NCI-H1105 (cell line): ENCODE measurements at regions not wholly inside any gene's neighbourhood (a gene's known extent, or its start where the extent isn't known, plus 50 kb on each side); places are given as distances from the start of the nearest gene placed in this dataset.
"Not testable (repeated sequence)": the region's sequence is repeated elsewhere in the genome, so short reads cannot be mapped to it uniquely, and the experiment has no call there.

Source experiments
- DNase-seq: peaks from one replicate; lab custom pipeline; 2025; lab: John Stamatoyannopoulos, UW

DNA sequence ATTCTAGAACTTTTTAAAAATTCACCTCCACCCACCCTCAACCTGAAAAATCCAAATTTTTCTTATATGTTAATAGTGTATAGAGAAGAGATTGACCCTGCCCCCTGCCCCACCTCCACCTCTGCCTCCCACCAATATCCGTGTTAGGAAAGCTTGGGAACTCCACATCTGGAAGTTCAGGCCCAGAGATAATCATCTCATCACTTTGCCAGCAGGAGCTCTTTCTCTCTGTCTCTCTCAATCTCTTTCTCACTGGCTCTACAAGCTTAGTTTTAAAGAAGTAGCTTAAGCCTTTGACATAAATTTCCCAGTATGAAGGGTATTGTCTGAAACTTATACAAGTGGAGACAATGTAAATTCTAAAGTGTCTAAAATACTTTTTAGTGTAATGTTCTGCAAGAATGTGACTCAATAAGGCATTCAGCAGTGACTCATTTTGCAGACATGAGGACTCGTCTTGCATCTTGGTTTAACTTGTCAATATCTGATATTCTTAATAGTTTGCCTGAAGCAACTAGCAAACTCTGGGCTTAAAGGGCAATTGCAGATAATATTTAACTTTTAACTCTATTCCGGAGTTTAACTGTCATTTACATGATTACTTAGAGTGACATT, 299.8 kb upstream of the EPHA3 start:
- DNase-seq, result no peak

DNA sequence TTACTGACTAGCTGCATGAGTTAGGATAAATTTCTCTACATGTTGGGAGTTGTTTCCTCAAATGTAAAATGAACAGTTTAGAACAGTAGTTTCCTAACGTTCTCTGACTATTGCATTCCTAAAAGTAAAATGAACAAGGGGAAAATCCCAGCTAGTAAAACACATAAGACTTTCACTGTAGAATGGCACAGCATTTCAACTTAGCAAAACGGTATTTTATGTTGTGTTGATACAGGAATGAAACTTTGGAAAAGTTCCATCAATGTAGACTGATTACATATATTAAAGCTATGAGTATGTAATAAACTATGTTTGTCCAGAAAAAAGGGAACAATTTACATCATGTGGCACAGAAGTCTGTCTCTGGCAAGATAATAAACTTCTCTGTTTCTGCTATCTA, 297.4 kb upstream of the EPHA3 start:
- no peak for DNase-seq

DNA sequence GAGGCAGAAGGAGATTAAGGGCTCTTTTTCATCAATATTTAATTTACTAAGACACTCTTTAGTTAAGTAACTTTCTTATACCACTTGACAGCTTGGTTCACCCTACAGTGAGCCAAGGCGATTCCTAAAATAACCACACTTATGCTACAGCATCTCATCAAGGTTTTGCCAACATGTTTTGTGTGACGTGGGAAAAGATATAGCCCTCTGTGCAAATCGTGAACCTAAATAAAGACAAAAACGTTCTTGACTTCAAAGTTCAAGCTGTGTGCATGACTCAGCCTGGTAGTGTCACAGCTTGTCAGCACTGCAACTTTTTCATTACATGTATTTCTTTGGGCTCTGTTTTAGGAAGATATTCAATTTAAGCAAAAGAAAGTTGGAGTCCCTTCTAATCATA, 297.0 kb upstream of the EPHA3 start:
- DNase-seq, result no peak

DNA sequence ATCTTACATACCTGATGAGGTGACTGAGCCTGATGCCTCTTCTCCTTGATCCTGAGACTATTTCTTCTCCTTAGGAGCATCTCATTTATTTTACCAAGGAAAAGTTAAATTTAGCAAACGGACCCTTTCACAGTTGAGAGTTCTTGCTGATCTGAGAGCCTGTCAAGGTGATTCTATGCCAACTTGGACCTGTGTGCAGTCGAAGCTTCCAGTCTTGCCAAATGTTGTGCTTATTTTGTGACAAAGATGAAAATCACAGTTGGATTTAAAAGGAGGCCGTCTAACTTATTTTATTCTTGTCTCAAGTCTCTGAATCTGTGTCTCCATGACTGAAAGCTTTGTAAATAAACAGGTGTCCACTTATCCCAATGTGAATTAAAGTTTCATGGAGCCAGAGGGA, 296.3 kb upstream of the EPHA3 start:
- DNase-seq, result no peak

DNA sequence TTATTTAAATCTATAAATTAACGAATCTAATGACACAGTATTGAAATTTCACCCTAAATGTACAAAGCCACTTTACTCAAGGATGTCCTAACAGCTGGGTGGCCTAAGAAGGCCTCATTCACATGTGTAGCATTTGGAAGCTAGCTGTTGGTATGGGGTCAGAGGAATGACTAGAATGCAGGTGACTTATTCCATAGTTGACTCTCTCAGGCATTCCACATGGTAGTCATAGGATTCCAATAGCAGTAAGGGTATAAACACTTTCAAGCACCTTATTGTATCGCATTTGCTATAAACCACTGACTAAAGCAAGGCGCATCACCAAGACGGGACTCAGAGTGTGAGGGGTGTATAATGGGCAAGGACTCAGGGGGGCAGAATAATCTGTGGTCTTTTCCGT, 294.8 kb upstream of the EPHA3 start:
- DNase-seq, result no peak

DNA sequence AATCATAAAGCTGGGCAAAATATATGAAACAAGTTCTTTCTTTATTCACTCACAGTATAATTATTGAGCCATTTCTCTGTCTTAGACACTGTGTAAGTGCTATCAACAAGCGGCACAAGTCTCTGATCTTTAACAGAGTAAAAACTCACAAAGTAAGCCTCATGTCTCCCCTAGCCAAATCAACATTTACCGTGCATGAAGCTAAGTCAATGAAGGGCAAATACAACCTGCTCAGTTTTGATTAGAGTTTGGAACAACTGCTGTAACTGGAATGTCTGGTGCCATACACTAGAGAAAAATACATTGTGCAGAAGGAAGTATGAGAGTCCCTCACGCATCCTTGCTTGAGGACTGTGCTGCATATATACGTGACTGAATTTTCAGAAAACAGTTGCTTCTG, 291.0 kb upstream of the EPHA3 start:
- DNase-seq, result no peak

DNA sequence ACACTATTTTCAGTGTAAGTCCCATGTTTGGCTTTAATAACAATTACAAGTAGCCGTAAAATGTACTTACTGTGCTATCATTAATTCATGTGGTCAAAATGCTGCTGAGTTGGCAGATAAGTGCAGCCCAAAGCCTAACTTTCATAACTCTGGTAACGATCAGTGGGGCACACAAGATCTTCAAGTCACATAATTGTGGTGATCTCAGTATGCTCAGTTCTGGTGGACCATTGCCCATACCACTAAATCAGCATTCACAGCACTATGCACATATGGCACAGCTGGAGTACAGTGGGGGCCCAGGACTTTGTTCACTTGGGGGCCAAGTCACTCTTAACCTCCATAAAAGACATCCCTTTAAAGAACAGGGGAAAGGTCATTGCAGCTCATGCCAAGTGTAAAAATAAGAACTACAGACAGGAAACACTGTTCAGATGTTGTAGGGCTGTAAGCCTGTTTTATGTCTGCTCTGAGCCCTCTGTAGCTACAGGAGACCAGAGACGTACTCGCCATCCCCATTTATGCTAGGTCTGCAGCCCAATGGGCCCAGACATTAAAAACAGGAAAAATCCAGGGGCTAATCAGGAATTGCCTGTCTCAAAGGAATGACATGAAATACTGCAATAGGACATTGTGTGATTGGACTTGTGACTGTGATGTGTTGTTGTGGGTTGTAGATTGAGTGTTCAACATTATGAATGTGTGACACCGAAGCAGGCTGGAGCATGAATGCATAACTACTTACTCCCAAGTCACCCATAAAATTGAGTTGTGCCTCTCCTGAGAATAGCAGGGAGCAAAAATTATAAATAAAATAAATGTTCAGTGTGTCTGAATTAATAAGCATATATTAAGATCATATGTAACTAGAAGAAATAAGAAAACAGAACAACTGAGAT, 282.5 kb upstream of the EPHA3 start:
- DNase-seq, result no peak

DNA sequence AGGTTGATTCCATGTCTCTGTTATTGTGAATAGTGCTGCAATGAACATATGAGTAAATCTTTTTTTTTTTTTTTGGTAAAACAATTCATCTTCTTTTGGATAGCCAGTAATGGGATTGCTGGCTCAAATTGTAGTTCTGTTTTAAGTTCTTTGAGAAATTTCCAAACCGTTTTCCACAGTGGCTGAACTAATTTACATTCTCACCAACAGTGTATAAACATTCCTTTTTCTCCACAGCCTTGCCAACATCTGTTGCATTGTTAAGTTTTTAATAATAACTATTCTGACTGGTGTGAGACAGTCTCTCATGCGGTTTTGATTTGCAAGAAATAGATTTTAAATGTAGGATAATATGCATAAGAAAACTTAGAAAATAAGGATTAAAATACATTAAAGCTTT, 279.0 kb upstream of the EPHA3 start:
- DNase-seq, result no peak

DNA sequence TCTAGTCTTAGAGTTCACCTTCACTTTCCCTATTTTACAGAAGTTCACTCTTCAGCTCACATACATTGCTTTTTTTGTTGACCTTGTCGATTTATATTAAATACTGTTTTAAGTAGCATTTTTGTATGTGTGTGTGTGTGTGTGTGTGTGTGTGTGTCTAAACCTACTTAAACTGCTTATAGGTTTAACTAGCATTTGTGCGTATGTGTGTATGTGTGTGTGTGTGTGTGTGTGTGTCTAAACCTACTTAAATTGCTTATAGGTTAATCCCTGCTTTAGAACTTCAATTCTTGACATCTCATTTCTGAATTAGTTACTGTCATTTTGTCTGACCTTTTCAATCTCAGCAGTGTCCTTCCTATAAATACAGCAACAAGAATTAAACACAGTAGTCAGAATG, 254.8 kb upstream of the EPHA3 start:
- DNase-seq, result no peak

DNA sequence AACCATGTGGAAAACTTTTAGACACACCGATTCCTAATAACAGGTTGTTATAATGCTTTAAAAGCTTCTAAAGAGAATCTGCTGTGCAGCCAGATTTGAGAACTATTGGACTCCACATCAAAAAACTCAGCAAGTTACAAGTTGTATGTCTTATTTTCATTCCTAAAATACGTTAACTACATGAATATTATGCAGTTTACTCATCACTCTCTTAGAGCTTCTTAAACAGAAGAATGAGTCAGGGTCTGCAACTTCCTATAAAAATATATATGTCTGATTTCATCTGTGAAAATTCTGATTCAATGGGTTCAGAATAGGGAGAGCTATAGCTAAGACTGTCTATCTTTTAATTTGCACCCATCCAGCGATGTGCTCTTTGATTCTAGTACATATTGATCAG, 244.2 kb upstream of the EPHA3 start:
- DNase-seq, result no peak

DNA sequence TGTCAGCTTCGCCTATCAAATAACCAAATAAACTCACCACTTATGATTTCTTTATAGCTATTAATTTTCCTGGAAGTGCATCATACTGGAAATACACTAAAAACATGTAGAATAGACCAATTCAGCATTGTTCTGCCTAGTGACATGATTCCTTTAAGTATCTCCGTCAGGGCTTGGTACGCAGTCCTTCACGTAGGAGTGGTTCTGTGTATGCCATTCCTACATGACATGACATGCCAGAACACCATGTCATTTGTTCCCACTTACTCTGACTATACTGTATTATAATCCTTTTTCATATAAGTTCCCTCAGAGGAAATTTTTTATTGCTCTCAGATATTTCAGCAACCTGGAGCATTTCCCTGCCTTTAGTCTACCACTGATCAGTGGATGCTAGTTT, 230.7 kb upstream of the EPHA3 start:
- DNase-seq, result no peak

DNA sequence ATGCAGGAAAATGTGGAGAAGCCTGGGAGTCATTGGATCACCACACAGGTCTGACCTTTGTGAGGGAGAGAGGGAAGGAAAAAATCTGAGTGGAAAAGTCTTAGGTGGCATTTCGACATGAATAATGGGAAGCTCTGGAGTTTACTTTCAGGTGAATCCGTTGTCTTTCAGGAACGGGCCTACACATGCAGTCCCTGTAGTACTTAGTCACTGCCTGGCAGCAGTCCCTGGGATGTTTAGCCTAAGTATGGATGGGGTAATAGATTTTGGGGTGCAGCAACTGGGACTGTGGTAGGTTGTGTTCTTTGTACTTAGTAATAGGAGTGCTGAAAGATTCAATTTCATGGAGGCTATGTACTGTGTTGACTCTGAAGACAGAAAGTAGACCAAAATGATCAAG, 227.5 kb upstream of the EPHA3 start:
- no peak for DNase-seq

DNA sequence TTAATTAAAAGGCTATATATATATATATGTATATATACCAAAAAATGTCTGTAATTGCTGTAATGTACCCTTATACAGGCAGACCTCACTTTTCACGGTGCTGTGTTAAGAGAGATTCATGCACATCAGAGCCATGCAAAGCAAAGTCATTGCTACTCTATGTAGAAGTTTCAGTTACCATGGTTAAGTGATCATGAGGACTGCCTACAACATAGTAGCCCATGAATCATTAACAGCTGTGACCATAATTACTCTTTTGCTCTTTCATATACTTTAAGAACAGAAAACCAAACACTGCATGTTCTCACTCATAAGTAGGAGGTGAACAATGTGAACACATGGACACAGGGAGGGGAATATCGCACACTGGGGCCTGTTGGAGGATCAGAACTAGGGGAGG, 225.3 kb upstream of the EPHA3 start:
- DNase-seq, result no peak

DNA sequence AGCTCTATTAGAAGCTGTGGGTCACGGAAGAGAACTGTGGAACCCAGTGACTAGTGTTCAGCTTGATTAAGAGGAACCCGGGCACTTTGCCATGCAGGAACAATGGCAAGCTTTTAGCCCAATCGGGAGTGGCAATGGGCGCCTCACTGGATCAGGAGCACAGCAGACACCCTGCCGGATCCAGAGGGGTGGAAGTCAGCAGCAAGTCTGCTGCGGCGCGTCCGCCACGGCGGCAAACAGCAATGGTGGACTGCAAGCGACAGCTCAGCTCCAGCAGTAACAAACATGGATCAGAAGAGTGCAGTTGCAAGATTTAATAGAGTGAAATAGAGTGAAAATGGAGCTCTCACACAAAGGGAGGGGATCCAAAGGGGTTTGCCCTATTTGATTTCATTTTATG, 220.8 kb upstream of the EPHA3 start:
- DNase-seq, result not testable (repeated sequence)

DNA sequence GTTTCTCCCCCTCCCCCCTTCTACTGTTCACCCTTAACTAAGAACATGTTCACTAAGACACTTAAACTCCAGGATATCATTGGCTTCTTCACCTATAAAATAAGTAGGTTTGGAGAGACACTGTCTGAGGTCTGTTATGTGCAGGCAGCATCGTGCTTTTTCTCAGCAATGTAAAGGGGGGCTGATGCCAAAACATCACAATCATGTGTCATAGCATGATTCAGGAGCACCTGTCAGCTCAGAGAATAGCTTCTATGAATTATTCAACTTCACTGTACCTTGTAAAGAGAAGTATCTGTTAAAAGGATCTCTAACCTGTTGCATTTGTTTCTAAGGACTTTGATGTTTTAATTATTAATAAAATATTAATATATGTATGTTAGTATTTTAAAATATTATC, 211.4 kb upstream of the EPHA3 start:
- DNase-seq, result no peak

DNA sequence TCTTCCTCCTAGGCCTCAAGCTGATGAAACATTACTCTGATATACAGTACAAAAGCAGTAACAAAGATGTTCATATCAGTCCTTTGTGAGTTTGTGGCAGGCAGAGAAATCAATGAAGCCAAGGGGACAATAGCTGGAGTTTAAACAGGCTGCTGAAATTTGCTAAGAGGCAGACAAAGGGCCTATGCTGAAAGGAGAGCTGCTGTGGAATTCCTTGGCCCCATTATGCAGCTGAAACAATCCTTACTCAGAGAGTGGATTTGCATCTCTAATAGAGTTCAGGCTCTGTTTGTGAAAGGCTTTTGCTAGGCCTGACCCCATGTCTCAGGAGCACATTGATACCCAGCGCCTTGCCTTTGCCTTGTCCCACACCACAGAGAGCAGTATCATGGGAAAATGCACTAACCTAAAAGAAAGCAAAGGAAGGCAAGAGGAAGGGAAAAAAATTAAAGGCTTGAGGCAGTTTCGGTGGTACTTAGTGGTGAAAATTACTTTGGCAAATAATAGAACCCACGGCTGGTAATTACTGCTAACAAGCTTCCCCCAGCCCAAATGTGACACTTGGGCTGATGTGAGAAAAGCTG, 195.0 kb upstream of the EPHA3 start:
- DNase-seq, result no peak

DNA sequence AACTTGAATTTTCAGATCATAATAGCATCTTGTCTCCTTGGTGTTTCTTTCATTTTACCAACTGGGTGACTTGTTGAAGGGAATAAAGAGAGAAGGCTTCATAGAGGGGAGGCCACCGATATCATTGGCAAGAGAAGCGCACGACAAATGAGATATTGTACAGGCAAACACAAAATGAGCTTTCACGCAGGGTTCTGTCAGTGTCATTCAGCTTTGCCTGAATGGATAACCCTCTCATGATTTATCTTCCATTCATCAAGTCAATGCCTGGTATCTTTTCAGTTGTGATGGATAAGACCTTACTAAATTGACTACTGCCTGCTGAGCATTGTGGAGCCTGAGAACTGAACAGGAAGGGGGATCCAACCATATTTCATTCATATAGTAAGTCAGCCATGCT, 188.6 kb upstream of the EPHA3 start:
- DNase-seq, result no peak

DNA sequence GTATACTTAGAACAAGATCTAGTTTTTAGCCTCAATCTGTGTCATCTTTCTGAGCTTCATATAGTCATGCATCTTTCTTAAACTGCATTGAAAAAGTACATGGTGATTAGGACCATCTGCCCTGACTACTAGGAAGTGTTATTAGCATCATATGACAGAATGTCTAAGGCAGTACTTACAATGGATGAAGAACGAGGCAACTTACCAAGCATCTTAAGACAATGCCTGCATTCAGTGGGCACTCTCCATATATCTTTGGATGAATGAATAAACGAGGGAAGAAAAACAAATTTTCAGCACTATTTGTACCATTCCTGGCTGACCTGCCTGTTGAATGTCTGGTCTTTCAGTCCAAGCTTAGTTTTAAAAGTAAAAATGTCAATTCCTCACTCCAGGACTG, 185.4 kb upstream of the EPHA3 start:
- no peak for DNase-seq

DNA sequence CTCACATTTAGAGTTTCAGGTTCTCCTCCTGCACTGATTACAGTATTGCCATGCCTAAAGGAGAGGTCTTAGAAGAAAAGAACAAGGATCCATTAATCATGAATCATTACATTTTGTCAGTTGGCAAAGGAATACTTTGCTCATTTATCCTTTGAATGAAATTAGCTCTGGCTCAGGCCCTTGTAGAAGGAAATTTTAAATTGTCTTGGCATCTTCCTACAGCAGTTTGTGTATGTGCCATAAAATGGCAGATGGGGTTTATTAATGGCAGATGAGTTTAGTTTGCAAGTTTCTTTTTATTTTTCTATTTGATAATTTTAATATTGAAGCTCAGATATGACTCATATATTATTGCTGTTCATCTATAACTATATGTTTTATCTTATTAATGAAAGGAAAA, 181.2 kb upstream of the EPHA3 start:
- DNase-seq, result no peak

DNA sequence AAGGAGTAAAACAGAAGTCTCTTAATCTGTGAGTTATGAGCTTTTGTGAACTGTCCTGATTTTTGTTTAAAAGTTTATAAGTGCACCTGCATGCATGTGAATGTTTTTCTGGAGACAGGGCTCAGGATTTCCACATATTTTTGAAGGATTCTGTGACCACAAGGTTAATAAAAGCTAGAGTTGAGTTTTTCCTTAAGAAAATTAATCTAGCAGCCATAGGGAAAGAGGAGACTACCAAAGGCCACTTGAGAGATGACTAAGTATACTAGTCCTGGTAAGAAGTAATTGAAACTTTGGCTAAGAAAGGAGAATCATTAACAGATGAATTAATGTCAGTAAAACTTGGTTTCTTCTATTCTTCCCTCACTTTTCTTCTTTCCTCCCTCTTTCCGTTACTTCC, 176.8 kb upstream of the EPHA3 start:
- DNase-seq, result no peak

DNA sequence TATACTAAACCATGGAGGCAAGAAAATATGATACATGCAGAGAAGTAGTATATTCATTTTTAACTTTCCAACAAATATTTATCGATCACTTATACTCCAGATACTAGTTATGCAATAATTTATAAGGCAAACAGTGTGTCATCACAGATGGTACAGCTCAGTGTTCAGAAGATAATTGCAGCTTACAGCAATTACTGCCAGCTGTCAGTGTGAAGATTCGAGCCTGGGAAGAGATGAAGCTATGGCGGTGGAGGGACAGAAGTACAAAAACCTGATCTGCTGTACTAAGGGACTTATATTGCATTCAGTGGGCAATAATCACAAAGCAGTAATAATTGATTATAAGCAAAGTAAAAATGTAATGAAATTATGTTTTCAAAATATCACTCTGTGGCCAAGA, 170.6 kb upstream of the EPHA3 start:
- DNase-seq, result no peak

DNA sequence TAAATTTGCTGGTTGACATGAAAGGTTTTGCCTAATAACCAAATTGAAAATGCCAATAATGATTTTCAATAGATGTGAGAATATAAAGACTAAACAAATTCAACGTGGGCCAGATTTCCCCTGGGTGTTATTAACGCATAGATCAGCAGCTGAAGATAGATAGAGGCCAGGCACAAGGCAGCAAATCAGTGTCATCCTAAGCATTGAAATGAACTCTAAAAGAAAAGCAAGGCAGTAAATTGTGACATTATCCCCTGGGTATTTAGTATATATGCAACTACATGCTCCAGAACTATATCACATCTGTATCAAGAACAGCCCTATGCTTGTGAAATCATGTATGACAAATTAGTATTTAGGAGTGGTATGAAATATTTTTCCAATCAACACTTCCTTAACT, 167.1 kb upstream of the EPHA3 start:
- DNase-seq, result no peak

DNA sequence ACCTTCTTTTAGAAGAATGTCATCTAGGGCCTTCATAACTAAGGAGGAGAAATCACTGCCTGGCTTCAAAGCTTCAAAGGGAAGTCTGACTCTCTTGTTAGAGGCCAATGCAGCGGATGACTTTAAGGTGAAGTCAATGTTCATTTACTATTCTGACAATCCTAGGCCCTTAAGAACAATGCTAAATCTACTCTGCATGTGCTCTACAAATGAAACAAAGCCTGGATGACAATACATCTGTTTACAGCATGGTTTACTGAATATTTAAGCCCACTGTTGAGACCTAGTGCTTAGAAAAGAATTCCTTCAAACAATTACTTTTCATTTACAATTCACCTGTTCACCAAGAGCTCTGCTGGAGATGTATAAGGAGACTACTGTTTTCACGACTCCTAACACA, 160.4 kb upstream of the EPHA3 start:
- no peak for DNase-seq

DNA sequence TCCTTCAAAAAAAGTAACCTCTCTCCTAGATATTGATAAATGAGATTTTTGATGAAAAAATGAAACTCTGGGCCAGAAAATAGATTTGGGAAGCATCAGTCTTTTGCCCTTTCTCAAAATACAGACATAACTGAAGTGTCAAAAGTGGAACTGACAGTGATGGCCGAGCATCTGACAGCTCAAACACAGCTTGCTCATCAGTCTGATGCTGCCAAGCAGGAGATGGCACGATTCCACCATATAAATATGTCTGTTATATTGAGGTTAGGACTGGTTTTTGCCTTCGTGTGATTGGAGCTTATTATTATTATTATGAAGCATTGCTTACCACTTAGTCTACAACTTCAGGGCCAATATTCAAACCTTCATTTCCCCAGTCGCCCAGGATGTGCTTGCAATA, 152.6 kb upstream of the EPHA3 start:
- no peak for DNase-seq
